ENCODE measurements at regions not wholly inside any gene's neighbourhood (a gene's known extent, or its start where the extent isn't known, plus 50 kb on each side); places are given as distances from the start of the nearest gene placed in this dataset.

GRCh38 chrX:100512471-100512870 is 72.3 kb upstream of the TNMD start:
- peak in 1 of 3 donors; percentile 28 for DNase-seq

- peak in 2 of 3 donors; percentile 53 to 74 for DNase-seq
These were observed 84.7 kb upstream of the PCDH19 start for GRCh38 chrX:100494646-100495370.

GRCh38 chrX:100491174-100491573 is 81.1 kb upstream of the PCDH19 start:
- no peak for DNase-seq

GRCh38 chrX:100487795-100488194 is 77.7 kb upstream of the PCDH19 start:
- DNase-seq = no peak

- DNase-seq = no peak
These were observed 74.9 kb upstream of the PCDH19 start for GRCh38 chrX:100484971-100485370.

- no peak for DNase-seq
These were observed 69.3 kb upstream of the PCDH19 start for GRCh38 chrX:100479329-100479728.

- DNase-seq = peak in 1 of 3 donors; percentile 44
These were observed 68.7 kb upstream of the PCDH19 start for GRCh38 chrX:100478714-100479306.

GRCh38 chrX:100477958-100478357 is 67.9 kb upstream of the PCDH19 start:
- DNase-seq = peak; percentile 73 to 93 (median 87)

GRCh38 chrX:100477467-100477866 is 67.4 kb upstream of the PCDH19 start:
- peak; percentile 32 to 80 (median 61) for DNase-seq
